ENCODE measurements at regions not wholly inside any gene's neighbourhood (a gene's known extent, or its start where the extent isn't known, plus 50 kb on each side); places are given as distances from the start of the nearest gene placed in this dataset.

GRCh38 chr6:1081551-1082284 lies 230.2 kb upstream of the FOXQ1 start:
- DNase-seq = no peak

- no peak for DNase-seq
Measured at GRCh38 chr6:1080453-1081337, 231.2 kb upstream of the FOXQ1 start.

GRCh38 chr6:1079525-1079924 lies 232.4 kb upstream of the FOXQ1 start:
- DNase-seq = no peak

GRCh38 chr6:1077478-1078416 lies 234.2 kb upstream of the FOXQ1 start:
- DNase-seq = no peak

- DNase-seq = no peak
Measured at GRCh38 chr6:1076531-1077459, 235.1 kb upstream of the FOXQ1 start.

GRCh38 chr6:1075880-1076279 lies 236.0 kb upstream of the FOXQ1 start:
- no peak for DNase-seq

- DNase-seq = no peak
Measured at GRCh38 chr6:1075444-1075843, 236.5 kb upstream of the FOXQ1 start.

GRCh38 chr6:1070085-1070521 lies 241.8 kb upstream of the FOXQ1 start:
- DNase-seq = no peak

- no peak for DNase-seq
Measured at GRCh38 chr6:1068905-1069304, 243.0 kb upstream of the FOXQ1 start.

- no peak for DNase-seq
Measured at GRCh38 chr6:1068068-1068467, 243.8 kb upstream of the FOXQ1 start.

GRCh38 chr6:1067346-1067745 lies 244.6 kb upstream of the FOXQ1 start:
- no peak for DNase-seq

GRCh38 chr6:1066449-1067090 lies 245.3 kb upstream of the FOXQ1 start:
- no peak for DNase-seq

- DNase-seq = no peak
Measured at GRCh38 chr6:1065986-1066385, 245.9 kb upstream of the FOXQ1 start.

GRCh38 chr6:1063671-1064355 lies 248.1 kb upstream of the FOXQ1 start:
- DNase-seq = no peak

GRCh38 chr6:1062786-1063545 lies 248.9 kb upstream of the FOXQ1 start:
- DNase-seq = no peak

- DNase-seq = no peak
Measured at GRCh38 chr6:1059596-1059995, 252.3 kb upstream of the FOXQ1 start.

GRCh38 chr6:1057490-1058135 lies 254.3 kb upstream of the FOXQ1 start:
- no peak for DNase-seq

GRCh38 chr6:1055015-1055921 lies 256.6 kb upstream of the FOXQ1 start:
- DNase-seq = no peak

All from SIG-M5 (cell line).